ENCODE measurements at regions not wholly inside any gene's neighbourhood (a gene's known extent, or its start where the extent isn't known, plus 50 kb on each side); places are given as distances from the start of the nearest gene placed in this dataset.
"Not testable (repeated sequence)": the region's sequence is repeated elsewhere in the genome, so short reads cannot be mapped to it uniquely, and the experiment has no call there.

DNA sequence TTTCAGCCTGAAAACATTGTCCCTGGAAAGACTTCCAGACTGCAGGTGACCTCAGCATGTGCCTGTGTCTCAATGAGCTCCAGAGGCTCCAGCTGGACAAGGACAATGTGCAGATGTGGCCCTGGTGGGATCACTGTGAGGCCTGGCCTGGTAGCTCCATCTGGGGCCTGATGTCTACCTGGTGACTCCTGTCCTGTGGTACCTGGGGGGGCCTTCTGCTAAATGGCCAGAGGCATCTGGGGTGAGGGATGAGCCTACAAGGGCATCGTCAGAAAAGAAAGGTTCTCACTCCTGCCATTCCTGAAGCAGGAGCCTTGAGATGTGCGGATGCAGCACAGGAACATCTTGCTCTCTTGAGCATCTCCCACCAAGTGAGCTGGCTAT lies 1494.0 kb upstream of the TPTE start:
- H3K4me3 ChIP-seq (ENCODE audit: extremely low read depth, insufficient read depth, low read length, poor library complexity, severe bottlenecking); H3K36me3 ChIP-seq (ENCODE audit: control insufficient read depth, insufficient read depth, low read length); H3K9me3 ChIP-seq (ENCODE audit: control insufficient read depth, low read length); H3K27ac ChIP-seq (ENCODE audit: low read depth, low read length, severe bottlenecking); H3K4me1 ChIP-seq (ENCODE audit: control insufficient read depth, insufficient read depth, low read length, poor library complexity, severe bottlenecking): not testable (repeated sequence)
- no CpG with 5 or more reads among the region's 2 CpGs for WGBS, 2 experiments (ENCODE audit: insufficient coverage in 2 of 2)

DNA sequence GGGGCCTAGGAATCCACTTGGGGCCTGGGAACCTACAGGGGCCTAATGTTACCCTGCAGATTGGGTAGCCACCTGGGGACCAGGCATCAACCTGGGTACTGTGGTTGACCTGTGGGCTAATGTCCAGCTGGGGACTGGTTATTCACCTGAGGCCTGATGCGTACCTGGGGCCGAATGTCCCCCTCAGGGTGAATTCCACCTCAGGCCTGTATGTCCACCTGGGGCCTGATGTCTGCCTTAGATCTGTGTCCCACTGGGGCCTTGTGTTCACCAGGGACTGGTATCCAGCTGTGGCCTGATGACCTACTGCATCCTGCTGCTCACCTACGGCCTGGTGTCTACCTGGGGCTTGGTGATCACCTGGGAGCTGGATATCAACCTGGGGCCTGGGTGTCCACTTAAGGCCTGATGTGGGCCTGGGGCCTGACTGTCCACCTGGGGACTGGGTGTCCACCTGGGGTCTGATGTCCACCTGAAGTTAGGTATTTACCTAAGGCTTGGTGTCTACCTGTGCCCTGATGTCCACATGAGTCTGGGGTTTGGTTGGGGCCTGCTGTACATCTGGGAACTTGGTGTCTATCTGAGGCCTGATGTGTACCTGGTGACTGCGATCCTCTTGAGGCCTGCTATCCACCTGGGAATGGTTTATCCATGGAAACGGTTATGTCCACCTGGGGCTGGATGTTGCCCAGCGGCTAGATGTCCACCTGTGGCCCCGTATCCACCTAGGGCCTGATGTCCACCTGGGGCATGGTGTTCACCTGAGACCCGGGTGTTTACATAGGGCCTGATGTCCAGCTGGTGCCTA lies 1492.6 kb upstream of the TPTE start:
- H3K9me3 ChIP-seq (ENCODE audit: control insufficient read depth, low read length); H3K36me3 ChIP-seq (ENCODE audit: control insufficient read depth, insufficient read depth, low read length); H3K4me3 ChIP-seq (ENCODE audit: extremely low read depth, insufficient read depth, low read length, poor library complexity, severe bottlenecking); H3K4me1 ChIP-seq (ENCODE audit: control insufficient read depth, insufficient read depth, low read length, poor library complexity, severe bottlenecking); H3K27ac ChIP-seq (ENCODE audit: low read depth, low read length, severe bottlenecking): not testable (repeated sequence)
- 77 to 96% methylated on average over 2 to 5 of the region's 8 CpGs for WGBS, 2 experiments (ENCODE audit: insufficient coverage in 2 of 2)

DNA sequence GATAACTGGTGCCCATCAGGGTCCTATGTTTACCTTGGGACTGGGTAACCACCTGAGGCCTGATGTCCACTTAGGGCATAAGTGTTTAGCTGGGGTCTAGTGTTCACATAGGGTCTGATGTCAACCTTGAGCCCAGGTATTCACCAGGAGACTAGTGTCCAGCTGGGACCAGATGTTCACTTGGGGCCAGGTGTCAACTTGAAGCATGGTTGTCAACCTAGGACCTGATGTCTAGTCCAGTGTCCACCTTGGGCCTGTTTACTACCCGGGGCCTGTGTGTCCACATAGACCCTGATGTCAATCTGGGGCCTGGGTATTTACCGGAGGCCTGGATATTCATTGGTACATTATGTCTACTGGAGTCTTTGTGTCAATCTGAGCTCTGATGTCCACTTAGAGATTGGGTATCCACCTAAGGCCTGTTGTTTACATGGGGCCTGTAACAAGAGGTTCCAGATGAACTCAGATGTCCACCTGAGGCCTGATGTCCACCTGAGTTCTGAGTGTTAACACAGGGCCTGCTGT lies 1491.2 kb upstream of the TPTE start:
- 20% methylated on average over 1 of the region's 2 CpGs; no CpG with 5 or more reads in 1 of the 2 experiments for WGBS, 2 experiments (ENCODE audit: insufficient coverage in 2 of 2)
- H3K36me3 ChIP-seq (ENCODE audit: control insufficient read depth, insufficient read depth, low read length); H3K9me3 ChIP-seq (ENCODE audit: control insufficient read depth, low read length); H3K27ac ChIP-seq (ENCODE audit: low read depth, low read length, severe bottlenecking); H3K4me1 ChIP-seq (ENCODE audit: control insufficient read depth, insufficient read depth, low read length, poor library complexity, severe bottlenecking); H3K4me3 ChIP-seq (ENCODE audit: extremely low read depth, insufficient read depth, low read length, poor library complexity, severe bottlenecking): not testable (repeated sequence)

DNA sequence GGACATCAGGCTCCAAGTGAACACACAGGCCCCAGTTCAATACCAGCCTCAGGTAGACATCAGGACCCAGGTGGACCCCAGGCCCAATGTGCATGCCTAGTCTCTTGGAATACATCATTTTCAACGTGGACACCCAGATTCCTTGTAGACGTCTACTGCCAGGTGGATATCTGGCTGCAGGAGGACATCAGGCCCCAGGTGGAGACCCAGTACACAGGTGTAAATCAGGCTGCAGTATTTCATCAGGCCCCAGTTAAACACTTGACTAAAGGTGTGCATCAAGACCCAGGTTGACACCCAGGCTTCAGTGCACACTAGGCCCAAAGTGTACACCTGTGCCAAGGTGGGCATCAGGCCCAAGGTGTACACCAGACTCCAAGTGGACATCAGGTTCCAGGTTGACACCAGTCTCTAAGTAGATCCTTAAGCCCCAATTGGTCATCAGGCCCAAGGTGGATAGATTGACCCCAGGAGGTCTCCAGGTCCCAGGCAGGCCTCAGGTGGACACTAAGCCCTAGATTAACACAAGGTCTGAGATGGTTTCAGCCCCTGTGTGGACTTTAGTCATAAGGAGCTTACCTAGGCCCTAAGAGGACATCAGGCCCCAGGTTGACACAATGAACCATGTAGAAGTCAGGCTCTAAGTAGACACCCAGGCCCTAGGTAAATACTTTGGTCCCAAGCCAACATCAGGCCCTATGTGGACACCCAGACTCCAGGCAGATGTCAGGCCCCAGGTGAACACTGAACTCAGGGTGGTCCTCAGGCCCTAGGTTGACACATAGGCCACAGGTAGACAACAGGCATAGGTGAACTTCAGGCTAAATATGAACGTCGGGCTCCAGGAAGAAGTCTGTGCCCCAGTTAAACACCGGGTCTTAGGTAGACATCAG lies 1489.7 kb upstream of the TPTE start:
- not testable (repeated sequence) for H3K27ac ChIP-seq (ENCODE audit: low read depth, low read length, severe bottlenecking); H3K9me3 ChIP-seq (ENCODE audit: control insufficient read depth, low read length); H3K4me3 ChIP-seq (ENCODE audit: extremely low read depth, insufficient read depth, low read length, poor library complexity, severe bottlenecking); H3K4me1 ChIP-seq (ENCODE audit: control insufficient read depth, insufficient read depth, low read length, poor library complexity, severe bottlenecking); H3K36me3 ChIP-seq (ENCODE audit: control insufficient read depth, insufficient read depth, low read length)
- 33 to 40% methylated on average over 2 of the region's 5 CpGs for WGBS, 2 experiments (ENCODE audit: insufficient coverage in 2 of 2)

DNA sequence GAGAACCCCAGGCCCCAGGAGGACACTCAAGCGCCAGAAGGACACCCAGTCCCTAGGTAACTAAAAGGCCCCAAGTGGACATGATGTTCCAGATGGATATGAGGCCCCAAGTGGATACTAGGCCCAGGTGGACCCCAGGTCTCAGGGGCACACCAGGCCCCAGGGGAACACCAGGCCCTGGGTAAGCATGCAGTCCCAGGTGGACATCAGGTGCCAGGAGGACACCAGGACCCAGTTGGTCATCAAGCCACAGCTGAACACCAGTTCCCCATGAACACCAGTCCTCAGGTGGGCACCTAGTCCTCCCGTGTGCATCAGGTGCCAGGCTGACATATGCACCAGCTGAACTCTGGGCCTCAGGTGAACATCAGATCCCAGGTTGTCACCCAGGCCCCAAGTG lies 1488.8 kb upstream of the TPTE start:
- H3K9me3 ChIP-seq (ENCODE audit: control insufficient read depth, low read length); H3K4me1 ChIP-seq (ENCODE audit: control insufficient read depth, insufficient read depth, low read length, poor library complexity, severe bottlenecking); H3K36me3 ChIP-seq (ENCODE audit: control insufficient read depth, insufficient read depth, low read length); H3K4me3 ChIP-seq (ENCODE audit: extremely low read depth, insufficient read depth, low read length, poor library complexity, severe bottlenecking); H3K27ac ChIP-seq (ENCODE audit: low read depth, low read length, severe bottlenecking): not testable (repeated sequence)
- WGBS, 2 experiments (ENCODE audit: insufficient coverage in 2 of 2) = no CpG with 5 or more reads among the region's 2 CpGs

DNA sequence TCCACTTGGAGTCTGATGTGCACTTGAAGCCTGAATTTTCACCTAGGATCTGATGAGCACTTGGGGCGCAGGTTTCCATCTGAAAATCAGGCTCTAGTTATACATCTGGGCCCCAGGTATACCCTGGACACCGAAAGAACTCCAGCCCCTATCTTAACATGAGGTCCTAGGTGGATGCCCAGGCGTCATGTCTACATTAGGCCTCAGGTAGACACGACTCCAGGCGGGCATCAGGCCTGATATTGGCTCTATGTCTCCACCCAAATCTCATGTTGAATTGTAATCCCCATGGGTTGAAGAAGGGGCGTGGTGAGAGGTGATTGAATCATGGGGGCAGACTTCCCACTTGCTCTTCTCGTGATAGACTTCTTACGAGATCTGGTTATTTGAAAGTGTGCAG lies 1488.1 kb upstream of the TPTE start:
- H3K4me3 ChIP-seq (ENCODE audit: extremely low read depth, insufficient read depth, low read length, poor library complexity, severe bottlenecking); H3K27ac ChIP-seq (ENCODE audit: low read depth, low read length, severe bottlenecking); H3K9me3 ChIP-seq (ENCODE audit: control insufficient read depth, low read length); H3K4me1 ChIP-seq (ENCODE audit: control insufficient read depth, insufficient read depth, low read length, poor library complexity, severe bottlenecking); H3K36me3 ChIP-seq (ENCODE audit: control insufficient read depth, insufficient read depth, low read length): not testable (repeated sequence)
- 53% methylated on average over 5 of the region's 8 CpGs; no CpG with 5 or more reads in 1 of the 2 experiments for WGBS, 2 experiments (ENCODE audit: insufficient coverage in 2 of 2)

DNA sequence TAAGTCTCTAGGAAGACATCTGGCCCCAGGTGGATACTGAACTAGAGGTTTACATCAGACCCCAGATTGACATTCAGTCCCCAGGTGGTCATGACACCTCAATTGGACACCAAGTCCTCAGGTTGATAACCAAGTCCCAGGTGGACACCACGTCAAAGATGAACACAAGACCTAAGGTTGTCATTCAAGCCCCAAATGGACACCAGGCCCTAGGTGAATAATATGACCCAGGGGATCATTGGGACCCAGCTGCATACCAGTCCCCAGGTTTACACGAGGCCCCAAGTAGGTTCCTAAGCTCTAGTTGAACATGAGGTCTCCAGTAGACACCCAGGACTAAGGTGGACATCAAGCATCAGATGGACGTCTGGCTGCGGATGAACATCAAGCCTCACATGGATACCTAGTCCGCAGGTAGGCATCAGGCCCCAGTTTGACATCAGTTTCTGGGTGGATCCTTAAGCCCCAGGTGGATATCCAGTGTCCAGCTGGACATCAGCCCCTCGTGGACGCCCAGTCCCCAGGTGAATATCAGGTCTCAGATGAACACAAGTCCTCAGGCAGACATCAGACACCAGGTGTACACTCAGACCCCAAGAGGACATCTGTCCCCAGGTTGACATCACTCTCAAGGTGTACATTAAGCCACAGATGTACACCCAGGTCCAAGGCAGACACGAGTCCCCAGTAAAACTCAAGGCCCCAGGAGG lies 1486.7 kb upstream of the TPTE start:
- not testable (repeated sequence) for H3K9me3 ChIP-seq (ENCODE audit: control insufficient read depth, low read length)
- WGBS, 2 experiments (ENCODE audit: insufficient coverage in 2 of 2) = 33 to 48% methylated on average over 1 to 2 of the region's 8 CpGs

DNA sequence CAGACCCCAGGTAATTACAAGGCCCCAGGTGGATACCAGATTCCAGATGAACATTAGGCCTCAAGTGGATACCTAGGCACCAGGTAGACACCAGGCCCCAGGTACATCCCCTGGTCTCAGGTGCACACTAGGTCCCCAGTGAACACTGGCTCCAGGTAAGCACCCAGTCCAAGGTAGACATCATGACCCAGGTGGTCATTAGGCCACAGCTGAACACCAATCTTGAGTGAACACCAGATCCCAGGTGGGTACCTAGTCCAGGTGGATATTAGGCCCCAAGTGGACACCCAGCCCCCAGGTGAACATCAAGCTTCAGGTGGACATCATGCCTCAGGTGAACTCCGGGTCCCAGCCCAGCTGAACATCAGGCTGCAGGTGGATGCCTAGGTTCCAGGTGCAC lies 1486.2 kb upstream of the TPTE start:
- H3K36me3 ChIP-seq (ENCODE audit: control insufficient read depth, insufficient read depth, low read length); H3K4me1 ChIP-seq (ENCODE audit: control insufficient read depth, insufficient read depth, low read length, poor library complexity, severe bottlenecking); H3K27ac ChIP-seq (ENCODE audit: low read depth, low read length, severe bottlenecking); H3K9me3 ChIP-seq (ENCODE audit: control insufficient read depth, low read length); H3K4me3 ChIP-seq (ENCODE audit: extremely low read depth, insufficient read depth, low read length, poor library complexity, severe bottlenecking): not testable (repeated sequence)
- WGBS, 2 experiments (ENCODE audit: insufficient coverage in 2 of 2) = no CpG with 5 or more reads among the region's 1 CpG

More for the DNA sequence above, 1486.7 kb upstream of the TPTE start:
- H3K4me1 ChIP-seq (ENCODE audit: control insufficient read depth, insufficient read depth, low read length, poor library complexity, severe bottlenecking); H3K36me3 ChIP-seq (ENCODE audit: control insufficient read depth, insufficient read depth, low read length); H3K4me3 ChIP-seq (ENCODE audit: extremely low read depth, insufficient read depth, low read length, poor library complexity, severe bottlenecking); H3K27ac ChIP-seq (ENCODE audit: low read depth, low read length, severe bottlenecking): not testable (repeated sequence)

DNA sequence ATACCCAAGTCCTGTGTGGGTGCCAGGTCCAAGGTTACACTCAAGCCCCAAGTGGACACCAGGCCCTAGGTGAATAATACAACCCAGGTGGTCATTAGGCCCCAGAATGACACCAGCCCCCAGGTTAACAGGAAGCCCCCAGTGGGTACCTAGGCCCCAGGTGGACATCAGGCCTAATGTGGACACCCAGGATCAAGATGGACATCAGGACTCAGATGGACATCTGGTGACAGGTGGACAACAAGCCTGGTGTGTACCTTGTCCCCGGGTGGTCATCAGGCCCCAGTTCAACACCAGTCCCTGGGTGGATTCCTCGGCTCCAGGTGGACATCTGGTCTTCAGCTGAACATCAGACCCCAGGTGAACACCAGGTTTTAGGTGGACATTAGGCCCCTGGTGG lies 1485.4 kb upstream of the TPTE start:
- H3K4me1 ChIP-seq (ENCODE audit: control insufficient read depth, insufficient read depth, low read length, poor library complexity, severe bottlenecking) = not testable (repeated sequence)

DNA sequence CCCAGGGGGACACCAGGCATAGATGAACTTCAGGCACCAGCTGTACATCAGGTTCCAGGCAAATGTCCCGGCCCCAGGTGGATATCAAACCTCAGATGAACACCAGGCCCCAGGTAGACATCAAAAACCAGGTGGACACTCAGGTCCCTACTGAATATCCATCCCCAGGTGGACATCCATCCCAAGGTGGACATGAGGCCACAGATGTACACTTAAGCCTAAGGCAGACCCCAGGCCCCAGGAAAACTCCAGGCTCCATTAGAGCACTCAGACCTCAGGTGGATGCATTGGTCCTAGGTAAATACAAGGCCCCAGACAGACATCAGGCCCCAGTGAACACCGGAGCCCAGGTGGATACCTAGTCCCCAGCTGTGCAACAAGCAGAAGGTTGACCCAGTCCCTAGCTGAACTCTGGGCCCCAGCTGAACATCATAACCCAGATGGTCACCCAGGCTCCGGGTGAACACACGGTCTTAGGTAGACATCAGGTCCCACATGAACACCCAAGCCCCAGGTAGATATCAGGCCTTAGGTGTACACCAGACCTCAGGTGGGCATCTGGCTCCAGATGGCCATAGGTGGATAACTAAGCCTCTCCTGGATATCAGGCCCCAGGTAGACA lies 1484.3 kb upstream of the TPTE start:
- not testable (repeated sequence) for H3K36me3 ChIP-seq (ENCODE audit: control insufficient read depth, insufficient read depth, low read length); H3K27ac ChIP-seq (ENCODE audit: low read depth, low read length, severe bottlenecking); H3K4me1 ChIP-seq (ENCODE audit: control insufficient read depth, insufficient read depth, low read length, poor library complexity, severe bottlenecking); H3K4me3 ChIP-seq (ENCODE audit: extremely low read depth, insufficient read depth, low read length, poor library complexity, severe bottlenecking)
- WGBS, 2 experiments (ENCODE audit: insufficient coverage in 2 of 2) = 94% methylated on average over 2 of the region's 4 CpGs; no CpG with 5 or more reads in 1 of the 2 experiments
- H3K9me3 ChIP-seq (ENCODE audit: control insufficient read depth, low read length) = peaks cover 12% of the 10 kb centered on the region

More for the DNA sequence above, 1485.4 kb upstream of the TPTE start:
- not testable (repeated sequence) for H3K27ac ChIP-seq (ENCODE audit: low read depth, low read length, severe bottlenecking); H3K4me3 ChIP-seq (ENCODE audit: extremely low read depth, insufficient read depth, low read length, poor library complexity, severe bottlenecking); H3K36me3 ChIP-seq (ENCODE audit: control insufficient read depth, insufficient read depth, low read length)
- no CpG with 5 or more reads among the region's 2 CpGs for WGBS, 2 experiments (ENCODE audit: insufficient coverage in 2 of 2)
- H3K9me3 ChIP-seq (ENCODE audit: control insufficient read depth, low read length) = peaks cover 12% of the 10 kb centered on the region
